Right ventricle myocardium inferior (tissue), 1 donor: ENCODE measurements at regions not wholly inside any gene's neighbourhood (a gene's known extent, or its start where the extent isn't known, plus 50 kb on each side); places are given as distances from the start of the nearest gene placed in this dataset. TPM values are rescaled to one million over a fixed set of nuclear protein-coding genes. Genes with fewer than 3 reads are reported as not detected.
A peak's percentile ranks its signal among the peaks of the same experiment; 100 is the strongest.
"Not testable (repeated sequence)": the region's sequence is repeated elsewhere in the genome, so short reads cannot be mapped to it uniquely, and the experiment has no call there.

Experiments
- ATAC-seq: fragments of 200-7000 bp; cut with Tn5 transposase; one replicate; pipeline ENCODE4 v1.9.1; 2020; ENCODE audit warnings: mild to moderate bottlenecking, moderate library complexity
- DNase-seq: peaks from one replicate; pipeline ENCODE4 v3.0.0; 2021; ENCODE audit errors: missing footprints
- intact Hi-C: fragments of 100-400 bp; cut with DNase I; formaldehyde crosslinking; loops from one replicate; pipeline ENCODE4 v1.11.0; 2022
- microRNA-seq: library from miRNA; unstranded; fragments of <30 nt; microRNA quantifications from one replicate; pipeline ENCODE4 v1.2.0, GENCODE V29; 2020
- donor health status: DM: no; HTN: yes; CAD: no; lungs with severe emphysema.

- intact Hi-C loops: no loop called here
- no peak for ATAC-seq
Observed at GRCh38 chr21:20822666-20823065, 175.5 kb upstream of the NCAM2 start.

DNA sequence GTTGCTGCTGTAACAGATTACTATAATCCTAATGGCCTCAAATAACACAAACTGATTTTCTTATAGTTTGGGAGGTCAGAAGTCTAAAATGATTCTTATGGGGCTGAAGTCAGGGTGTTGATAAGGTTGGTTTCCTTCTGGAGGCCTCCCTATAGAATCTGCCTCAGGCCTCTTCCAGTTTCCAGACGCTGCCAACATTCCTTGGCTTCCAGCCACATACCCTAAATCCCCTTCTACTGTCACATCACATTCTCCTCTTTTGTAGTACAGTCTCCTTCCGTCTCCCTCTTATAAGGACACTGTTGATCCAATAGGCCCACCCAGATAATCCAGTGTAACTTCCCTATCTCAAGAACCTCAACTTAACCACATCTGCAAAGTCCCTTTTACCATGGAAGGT is 145.3 kb upstream of the NCAM2 start:
- ATAC-seq (no peak), DNase-seq (no peak)
- intact Hi-C loops: no loop called here

More at GRCh38 chr21:20822666-20823065, 175.5 kb upstream of the NCAM2 start:
- DNase-seq: no peak

GRCh38 chr21:20856926-20857325 is 141.3 kb upstream of the NCAM2 start:
- ATAC-seq: no peak
- intact Hi-C loops: no loop called here

GRCh38 chr21:20874202-20874601 is 124.0 kb upstream of the NCAM2 start:
- DNase-seq: no peak
- intact Hi-C loops: no loop called here
- ATAC-seq: no peak

More at GRCh38 chr21:20856926-20857325, 141.3 kb upstream of the NCAM2 start:
- no peak for DNase-seq

DNA sequence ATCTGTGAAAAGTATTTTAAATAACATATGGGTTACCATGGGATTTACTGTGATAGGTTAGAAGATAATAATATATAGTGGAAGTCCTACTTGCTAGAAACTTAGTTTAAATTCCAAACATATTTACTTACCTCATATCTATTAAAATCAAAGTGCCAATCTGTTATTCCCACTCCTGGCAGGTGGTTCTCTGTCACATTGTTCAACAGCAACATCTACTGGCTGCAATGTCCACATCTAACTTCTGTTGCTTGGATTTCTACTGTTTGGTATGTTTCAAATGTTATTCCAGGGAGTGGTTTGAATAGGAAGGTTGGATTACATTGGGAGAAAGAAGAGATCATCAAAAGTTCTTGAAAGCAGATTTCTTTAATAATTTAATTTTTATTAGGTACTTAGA is 122.5 kb upstream of the NCAM2 start:
- DNase-seq (no peak), ATAC-seq (no peak)
- intact Hi-C loops: no loop called here

GRCh38 chr21:20877976-20878375 is 120.2 kb upstream of the NCAM2 start:
- intact Hi-C loops: no loop called here

DNA sequence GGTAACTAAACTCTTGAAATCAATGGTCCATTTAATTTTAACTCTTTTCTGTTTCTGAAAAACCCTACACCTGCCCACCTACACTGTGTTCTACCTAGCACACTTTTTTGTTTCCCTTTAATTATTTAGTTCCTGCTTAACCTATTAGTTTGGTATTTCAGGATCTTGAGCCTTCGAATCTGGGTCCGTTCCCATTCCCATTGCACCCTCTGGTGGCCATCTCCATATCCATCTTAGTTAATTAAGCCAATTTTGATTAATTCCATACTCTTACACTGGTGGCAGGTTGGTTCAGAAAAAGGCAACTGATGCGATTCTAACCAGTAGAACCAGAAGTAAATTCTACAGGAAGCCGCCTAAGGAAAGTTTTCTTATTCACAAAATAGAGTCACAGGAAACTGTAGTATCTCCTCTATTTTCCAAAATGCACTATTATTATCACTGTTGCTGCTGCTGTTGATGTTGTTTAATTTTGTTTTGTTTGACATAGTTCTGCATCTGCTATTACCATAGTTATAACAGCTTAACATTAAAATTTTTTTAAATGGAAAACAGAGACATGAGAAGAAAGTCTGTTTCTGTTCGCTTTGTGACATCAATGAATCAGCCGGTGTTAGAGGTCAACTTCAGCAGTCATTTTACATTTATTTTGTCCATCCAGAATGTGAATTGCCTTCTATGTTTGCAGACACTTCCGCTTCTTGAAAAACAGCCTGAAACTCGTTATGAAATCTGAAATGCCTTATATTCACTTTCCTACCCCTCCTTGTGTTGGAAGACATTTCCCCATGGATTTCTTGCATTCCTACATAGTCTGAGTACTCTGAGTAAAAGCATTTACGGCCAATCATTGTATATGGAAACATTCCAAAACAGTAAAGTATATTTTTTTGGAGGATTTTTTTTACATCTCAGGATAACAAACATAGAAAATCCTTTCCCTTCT is 115.5 kb upstream of the NCAM2 start:
- no peak for ATAC-seq
- intact Hi-C loops: no loop called here
- no peak for DNase-seq

More at GRCh38 chr21:20877976-20878375, 120.2 kb upstream of the NCAM2 start:
- ATAC-seq: no peak
- DNase-seq: no peak

DNA sequence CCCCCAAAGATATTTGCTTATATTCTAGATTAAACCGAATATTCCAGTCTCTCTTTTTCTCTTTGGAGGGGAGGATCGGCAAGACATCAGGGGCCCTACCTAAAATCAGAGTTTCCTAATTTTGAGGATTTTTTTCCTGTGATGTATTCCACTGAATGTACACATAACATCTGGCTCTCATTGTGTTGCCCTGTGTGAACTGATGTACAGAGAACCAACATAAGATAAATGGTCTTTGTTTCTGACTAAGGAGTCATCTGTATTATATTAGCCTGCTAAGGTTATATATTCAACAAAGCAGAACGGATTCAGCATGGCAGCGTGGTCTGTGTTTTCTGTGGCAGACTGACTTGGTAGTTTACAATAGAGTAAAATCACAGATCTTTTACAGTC is 114.8 kb upstream of the NCAM2 start:
- DNase-seq: no peak
- intact Hi-C loops: no loop called here

GRCh38 chr21:20902511-20902910 is 95.7 kb upstream of the NCAM2 start:
- DNase-seq (no peak), ATAC-seq (peak; percentile 80)
- intact Hi-C loops: no loop called here

More for the DNA sequence above, 114.8 kb upstream of the NCAM2 start:
- no peak for ATAC-seq

DNA sequence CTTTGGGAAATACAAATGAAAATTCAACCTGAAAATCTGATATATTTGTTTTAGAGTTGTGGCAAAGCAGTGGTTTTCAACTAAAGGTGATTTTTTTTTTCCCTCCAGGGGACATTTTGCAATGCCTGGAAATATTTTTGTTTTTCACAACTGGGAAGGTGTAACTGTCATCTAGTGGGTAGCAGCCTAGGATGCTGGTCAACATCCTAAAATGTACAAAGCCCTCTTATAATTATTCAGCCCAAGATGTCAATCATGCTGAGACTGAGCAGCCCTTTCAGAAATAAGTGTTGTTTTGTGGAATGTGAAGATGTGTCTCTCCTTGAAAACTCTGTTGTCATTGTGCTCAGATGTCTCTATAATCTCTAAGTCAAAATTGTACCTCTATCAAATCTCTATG is 95.2 kb upstream of the NCAM2 start:
- intact Hi-C loops: no loop called here
- DNase-seq (no peak), ATAC-seq (no peak)

DNA sequence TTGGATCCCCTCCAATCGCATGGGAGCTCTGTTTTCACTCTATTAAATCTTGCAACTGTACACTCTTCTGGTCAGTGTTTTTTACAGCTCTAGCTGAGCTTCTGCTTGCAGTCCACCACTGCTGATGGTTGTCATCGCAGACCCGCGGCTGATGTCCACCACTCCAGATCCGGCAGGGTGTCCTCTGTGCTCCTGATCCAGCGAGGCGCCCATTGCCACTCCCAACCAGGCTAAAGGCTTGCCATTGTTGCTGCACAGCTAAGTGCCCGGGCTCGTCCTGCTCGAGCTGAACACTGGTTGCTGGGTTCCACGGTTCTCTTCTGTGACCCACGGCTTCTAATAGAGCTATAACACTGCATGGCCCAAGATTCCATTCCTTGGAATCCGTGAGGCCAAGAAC is 70.7 kb upstream of the NCAM2 start:
- DNase-seq, intact Hi-C loops, ATAC-seq: not testable (repeated sequence)

- intact Hi-C loops: no loop called here
- DNase-seq: no peak
- ATAC-seq: no peak
Observed at GRCh38 chr21:20942523-20942922, 55.7 kb upstream of the NCAM2 start.

DNA sequence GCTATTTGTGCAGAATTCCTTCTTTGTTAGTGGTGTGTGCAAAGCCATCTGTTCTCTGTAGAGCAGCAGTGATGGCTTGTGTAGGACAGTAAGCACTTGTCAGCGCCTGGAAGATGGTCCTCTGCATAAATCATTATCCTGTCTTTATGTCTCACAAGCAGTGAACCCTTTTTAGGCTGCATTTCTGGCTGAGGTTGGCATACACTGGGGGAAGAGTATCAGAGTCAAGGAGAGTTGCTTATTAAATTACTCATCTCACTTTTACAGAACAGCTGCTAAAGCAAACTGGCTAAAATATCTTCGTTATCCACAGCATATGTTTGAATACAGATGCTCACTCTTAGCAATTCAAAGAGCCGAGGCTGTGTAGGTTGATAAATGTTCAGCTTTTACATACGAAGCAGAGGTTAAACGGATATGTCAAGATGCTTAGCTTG is 54.6 kb upstream of the NCAM2 start:
- intact Hi-C loops: no loop called here
- DNase-seq (no peak), ATAC-seq (no peak)

DNA sequence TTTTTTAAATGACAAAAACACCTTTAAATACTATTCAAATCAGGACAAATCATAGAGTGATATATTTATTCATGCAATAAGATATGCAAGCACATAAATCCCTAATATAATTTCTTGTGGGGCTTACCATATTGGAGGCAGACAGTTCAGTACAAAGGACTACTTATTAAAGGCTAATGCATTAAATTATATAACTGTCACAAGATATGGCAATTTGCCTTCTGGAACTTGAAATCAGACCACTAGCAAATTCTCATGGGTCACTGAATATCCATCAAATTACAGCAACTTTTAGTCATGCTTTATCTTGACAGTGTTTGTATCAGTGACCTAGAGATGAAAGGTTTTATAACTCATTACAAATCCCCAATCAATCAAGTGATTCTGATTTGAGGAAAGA is 54.1 kb upstream of the NCAM2 start:
- DNase-seq (no peak), ATAC-seq (no peak)
- intact Hi-C loops: no loop called here

- DNase-seq (no peak), ATAC-seq (no peak)
- intact Hi-C loops: no loop called here
Observed at GRCh38 chr21:20946701-20947100, 51.5 kb upstream of the NCAM2 start.

Small RNA genes lying in the stretch of these regions (microRNA-seq; reads per million reads assigned to microRNA genes)
- gene MIR548X: not detected
